ENCODE measurements at regions not wholly inside any gene's neighbourhood (a gene's known extent, or its start where the extent isn't known, plus 50 kb on each side); places are given as distances from the start of the nearest gene placed in this dataset.

DNA sequence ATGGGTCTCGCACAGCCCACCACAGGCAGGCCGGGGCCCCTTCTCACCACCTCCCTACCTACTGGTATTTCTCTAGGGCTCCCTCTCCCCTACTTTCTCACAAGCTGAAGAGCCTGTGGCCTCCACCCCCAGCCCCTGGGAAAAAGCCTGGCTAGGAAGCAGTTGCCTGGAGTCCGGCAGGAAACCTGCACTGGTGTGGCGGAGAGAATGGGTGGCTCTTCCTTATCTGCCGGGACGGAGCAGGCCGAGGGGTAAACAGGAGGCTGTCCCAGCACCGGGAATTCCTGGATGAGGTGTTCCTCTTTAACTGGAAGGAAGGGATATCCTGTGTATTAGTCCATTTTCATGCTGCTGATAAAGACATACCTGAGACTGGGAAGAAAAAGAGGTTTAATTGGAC is 125.8 kb downstream of the TLR5 start:
- POLR2A ChIA-PET (ENCODE audit: unreplicated experiment) = no interaction called here
- TF ChIP-seq, protein P1, sequence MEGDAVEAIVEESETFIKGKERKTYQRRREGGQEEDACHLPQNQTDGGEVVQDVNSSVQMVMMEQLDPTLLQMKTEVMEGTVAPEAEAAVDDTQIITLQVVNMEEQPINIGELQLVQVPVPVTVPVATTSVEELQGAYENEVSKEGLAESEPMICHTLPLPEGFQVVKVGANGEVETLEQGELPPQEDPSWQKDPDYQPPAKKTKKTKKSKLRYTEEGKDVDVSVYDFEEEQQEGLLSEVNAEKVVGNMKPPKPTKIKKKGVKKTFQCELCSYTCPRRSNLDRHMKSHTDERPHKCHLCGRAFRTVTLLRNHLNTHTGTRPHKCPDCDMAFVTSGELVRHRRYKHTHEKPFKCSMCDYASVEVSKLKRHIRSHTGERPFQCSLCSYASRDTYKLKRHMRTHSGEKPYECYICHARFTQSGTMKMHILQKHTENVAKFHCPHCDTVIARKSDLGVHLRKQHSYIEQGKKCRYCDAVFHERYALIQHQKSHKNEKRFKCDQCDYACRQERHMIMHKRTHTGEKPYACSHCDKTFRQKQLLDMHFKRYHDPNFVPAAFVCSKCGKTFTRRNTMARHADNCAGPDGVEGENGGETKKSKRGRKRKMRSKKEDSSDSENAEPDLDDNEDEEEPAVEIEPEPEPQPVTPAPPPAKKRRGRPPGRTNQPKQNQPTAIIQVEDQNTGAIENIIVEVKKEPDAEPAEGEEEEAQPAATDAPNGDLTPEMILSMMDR (conservative IDR thresholded peaks at IDR 0.05; ENCODE audit: low read depth, low read length) = no peak
- TF ChIP-seq EZH2 (IDR thresholded peaks at IDR 0.05; ENCODE audit: low read length, unreplicated experiment) (no peak), EZH2phosphoT487 (IDR thresholded peaks at IDR 0.05; ENCODE audit: borderline replicate concordance, low read length) (no peak)
- intact Hi-C loops (cut with micrococcal nuclease) = no loop called here
- no peaks in the 10 kb centered on the region for H3K79me2 ChIP-seq (ENCODE audit: low read length)
- no peak overlapping the region for H3K9ac ChIP-seq (ENCODE audit: low read length)
- no peaks in the 10 kb centered on the region for H3K27me3 ChIP-seq (ENCODE audit: low read length)
- no peak overlapping the region for H3K27ac ChIP-seq (ENCODE audit: low read length)
- H3K36me3 ChIP-seq (ENCODE audit: low read depth, low read length) = no peaks in the 10 kb centered on the region
- no peaks in the 10 kb centered on the region for H4K20me1 ChIP-seq (ENCODE audit: low read length)
- H3K4me2 ChIP-seq (ENCODE audit: low read length) = no peak overlapping the region
- H3F3A ChIP-seq (ENCODE audit: low read length, unreplicated experiment) = no peaks in the 10 kb centered on the region
- no peaks in the 10 kb centered on the region for H3K9me2 ChIP-seq (replicated peaks; ENCODE audit: low read length)
- no peaks in the 10 kb centered on the region for H3K4me1 ChIP-seq (ENCODE audit: insufficient read depth, low read length)
- no peaks in the 10 kb centered on the region for H3K9me3 ChIP-seq (ENCODE audit: low read length)
- CTCF ChIA-PET = no interaction called here
- BruUV-seq (replicated peaks) = no TSS peak
- no peak overlapping the region for H3K4me3 ChIP-seq (ENCODE audit: low read length)
- H2AFZ ChIP-seq (ENCODE audit: low read length) = no peak overlapping the region
- no peak for ATAC-seq
- DNase-seq = no peak

DNA sequence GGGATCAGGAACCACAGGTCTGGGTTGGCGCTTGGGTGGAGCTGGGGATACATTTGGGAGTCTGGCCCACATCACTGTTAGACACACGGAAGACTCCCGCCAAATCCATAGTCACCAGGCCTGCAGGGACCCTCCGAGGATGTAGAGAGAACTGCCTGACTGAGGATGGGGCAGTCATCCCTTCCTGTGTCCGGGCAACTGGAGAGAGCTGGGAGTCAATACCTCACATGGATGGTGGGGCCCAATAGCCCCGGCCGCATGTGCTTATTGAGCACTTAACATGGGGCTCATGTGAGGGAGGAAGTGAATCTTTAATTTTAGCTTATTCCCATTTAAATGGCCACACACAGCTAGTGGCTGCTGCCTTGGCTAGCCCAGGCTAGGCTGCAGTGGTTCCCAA is 124.5 kb downstream of the TLR5 start:
- no peaks in the 10 kb centered on the region for H3K4me1 ChIP-seq (ENCODE audit: insufficient read depth, low read length)
- no peak overlapping the region for H3K9ac ChIP-seq (ENCODE audit: low read length)
- DNase-seq (no peak), ATAC-seq (no peak)
- no peaks in the 10 kb centered on the region for H3K9me2 ChIP-seq (replicated peaks; ENCODE audit: low read length)
- H3K4me2 ChIP-seq (ENCODE audit: low read length) = no peak overlapping the region
- no peak overlapping the region for H2AFZ ChIP-seq (ENCODE audit: low read length)
- no peak for TF ChIP-seq EZH2phosphoT487 (IDR thresholded peaks at IDR 0.05; ENCODE audit: borderline replicate concordance, low read length)
- no peak for TF ChIP-seq EZH2 (IDR thresholded peaks at IDR 0.05; ENCODE audit: low read length, unreplicated experiment)
- TF ChIP-seq, protein P1 (conservative IDR thresholded peaks at IDR 0.05; ENCODE audit: low read depth, low read length) = no peak
- H3K79me2 ChIP-seq (ENCODE audit: low read length) = no peaks in the 10 kb centered on the region
- no peak overlapping the region for H3K4me3 ChIP-seq (ENCODE audit: low read length)
- no peaks in the 10 kb centered on the region for H3F3A ChIP-seq (ENCODE audit: low read length, unreplicated experiment)
- H3K27ac ChIP-seq (ENCODE audit: low read length) = no peak overlapping the region
- CTCF ChIA-PET = no interaction called here
- no peaks in the 10 kb centered on the region for H3K9me3 ChIP-seq (ENCODE audit: low read length)
- POLR2A ChIA-PET (ENCODE audit: unreplicated experiment) = no interaction called here
- intact Hi-C loops (cut with micrococcal nuclease) = no loop called here
- no peaks in the 10 kb centered on the region for H3K36me3 ChIP-seq (ENCODE audit: low read depth, low read length)
- no peaks in the 10 kb centered on the region for H4K20me1 ChIP-seq (ENCODE audit: low read length)
- H3K27me3 ChIP-seq (ENCODE audit: low read length) = no peaks in the 10 kb centered on the region
- no TSS peak for BruUV-seq (replicated peaks)

DNA sequence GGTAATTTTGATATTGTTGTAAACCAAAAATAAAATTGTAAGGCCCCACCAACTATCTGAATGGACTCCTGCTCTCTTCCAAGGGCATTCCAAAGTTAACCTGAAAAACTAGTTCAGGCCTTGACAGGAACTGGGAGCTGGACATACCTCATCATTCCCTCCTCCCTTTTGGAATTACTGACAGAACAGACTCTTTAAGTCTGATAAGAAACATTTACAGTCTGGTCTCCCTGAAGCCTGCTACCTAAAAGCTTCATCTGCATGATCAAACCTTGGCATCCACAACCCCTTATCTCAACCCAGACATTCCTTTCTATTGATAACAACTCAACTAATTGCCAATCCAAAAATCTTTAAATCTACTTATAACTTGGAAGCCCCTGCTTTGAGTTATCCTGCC is 123.8 kb downstream of the TLR5 start:
- Histone ChIP-seq H3K9me2 (replicated peaks; ENCODE audit: low read length) (no peaks in the 10 kb centered on the region), H3K79me2 (ENCODE audit: low read length) (no peaks in the 10 kb centered on the region), H3F3A (ENCODE audit: low read length, unreplicated experiment) (no peaks in the 10 kb centered on the region), H2AFZ (ENCODE audit: low read length) (no peak overlapping the region), H3K4me3 (ENCODE audit: low read length) (no peak overlapping the region), H3K4me1 (ENCODE audit: insufficient read depth, low read length) (no peaks in the 10 kb centered on the region), H3K9me3 (ENCODE audit: low read length) (no peaks in the 10 kb centered on the region), H3K27ac (ENCODE audit: low read length) (no peak overlapping the region), H3K36me3 (ENCODE audit: low read depth, low read length) (no peaks in the 10 kb centered on the region), H3K9ac (ENCODE audit: low read length) (no peak overlapping the region), H3K27me3 (ENCODE audit: low read length) (no peaks in the 10 kb centered on the region), H3K4me2 (ENCODE audit: low read length) (no peak overlapping the region), H4K20me1 (ENCODE audit: low read length) (no peaks in the 10 kb centered on the region)
- no TSS peak for BruUV-seq (replicated peaks)
- CTCF ChIA-PET = no interaction called here
- intact Hi-C loops (cut with micrococcal nuclease) = no loop called here
- ATAC-seq (no peak), DNase-seq (no peak)
- TF ChIP-seq EZH2phosphoT487 (IDR thresholded peaks at IDR 0.05; ENCODE audit: borderline replicate concordance, low read length) (no peak), EZH2 (IDR thresholded peaks at IDR 0.05; ENCODE audit: low read length, unreplicated experiment) (no peak)
- TF ChIP-seq, protein P1 (conservative IDR thresholded peaks at IDR 0.05; ENCODE audit: low read depth, low read length) = no peak
- POLR2A ChIA-PET (ENCODE audit: unreplicated experiment) = no interaction called here

Measured in PC-3 (cell line).